ENCODE measurements at regions not wholly inside any gene's neighbourhood (a gene's known extent, or its start where the extent isn't known, plus 50 kb on each side); places are given as distances from the start of the nearest gene placed in this dataset.

DNA sequence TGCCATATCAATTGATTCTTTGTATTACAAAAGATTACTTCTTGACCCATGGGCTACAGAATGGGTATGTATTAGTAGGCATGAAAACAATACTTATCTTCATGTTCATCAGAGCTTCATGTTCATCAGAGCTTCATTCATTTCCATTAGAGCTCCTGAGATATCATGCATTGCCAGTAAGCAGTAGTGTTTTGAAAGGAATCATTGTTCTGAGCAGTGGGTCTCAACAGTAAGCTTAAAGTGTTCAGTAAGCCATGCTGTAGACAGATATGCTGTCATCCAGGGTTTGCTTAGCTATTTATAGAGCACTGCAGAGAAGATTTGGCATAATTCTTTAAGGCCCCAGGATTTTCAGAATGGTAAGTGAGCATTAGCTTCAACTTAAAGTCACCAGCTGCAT, 596.1 kb downstream of the ZNF385D start:
- TF ChIP-seq EZH2 (IDR thresholded peaks at IDR 0.05; ENCODE audit: insufficient read depth, poor library complexity, severe bottlenecking) = no peak
- no peak for TF ChIP-seq EZH2phosphoT487 (IDR thresholded peaks at IDR 0.05; ENCODE audit: insufficient read depth, low read depth)
